HG03521 (cell line): ENCODE measurements at regions not wholly inside any gene's neighbourhood (a gene's known extent, or its start where the extent isn't known, plus 50 kb on each side); places are given as distances from the start of the nearest gene placed in this dataset.
A peak's percentile ranks its signal among the peaks of the same experiment; 100 is the strongest.
"Not testable (repeated sequence)": the region's sequence is repeated elsewhere in the genome, so short reads cannot be mapped to it uniquely, and the experiment has no call there.

Experiments used
- ATAC-seq: cut with Tn5 transposase; IDR thresholded peaks from one replicate; pipeline ENCODE4 v1.9.1; 2021; ENCODE audit warnings: mild to moderate bottlenecking, moderate library complexity; ENCODE audit not compliant: unreplicated experiment

- no peak for ATAC-seq
These were observed 81.9 kb upstream of the HES1 start for GRCh38 chr3:194054016-194054415.

DNA sequence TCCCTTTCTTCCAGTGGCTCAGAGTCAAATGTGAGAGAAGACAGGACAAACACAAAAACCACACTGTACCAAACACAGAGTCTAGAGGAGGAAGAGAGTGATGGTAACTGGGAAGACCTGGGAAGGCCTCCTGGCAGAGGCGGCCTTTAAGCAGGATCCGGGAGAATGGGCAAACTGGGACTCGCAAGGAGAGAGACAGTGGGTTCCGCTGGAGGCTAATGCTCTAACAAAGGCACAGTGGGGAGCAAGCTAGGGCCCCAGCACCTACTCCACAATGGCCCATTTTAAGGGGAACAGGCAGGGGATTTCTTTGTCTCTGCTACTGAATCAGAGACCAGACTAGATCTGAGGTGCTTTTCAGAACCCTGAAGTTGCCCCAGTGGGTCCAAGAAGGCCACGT, 81.4 kb upstream of the HES1 start:
- ATAC-seq: no peak

DNA sequence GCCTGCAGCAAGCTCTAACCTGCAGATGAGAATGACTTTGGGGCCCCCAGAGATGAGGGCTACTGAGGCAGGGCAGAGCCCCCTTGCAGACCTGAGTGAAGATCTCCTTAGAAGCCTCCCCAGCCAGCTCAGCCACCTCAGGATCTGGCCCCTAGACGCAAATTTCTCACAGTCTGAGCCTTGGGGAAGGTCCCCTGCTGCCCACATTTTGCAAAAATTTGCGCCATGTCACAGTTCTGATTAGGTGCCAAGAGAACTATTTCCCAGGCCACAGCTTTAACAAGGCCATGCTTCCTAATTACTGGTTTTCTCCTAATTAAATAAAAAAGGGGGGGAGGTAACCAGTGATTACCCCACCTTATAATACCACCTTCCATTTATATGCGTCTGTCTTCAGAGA, 81.0 kb upstream of the HES1 start:
- no peak for ATAC-seq

GRCh38 chr3:194056323-194056722, 79.6 kb upstream of the HES1 start:
- not testable (repeated sequence) for ATAC-seq

GRCh38 chr3:194056731-194057415, 79.1 kb upstream of the HES1 start:
- ATAC-seq: no peak

DNA sequence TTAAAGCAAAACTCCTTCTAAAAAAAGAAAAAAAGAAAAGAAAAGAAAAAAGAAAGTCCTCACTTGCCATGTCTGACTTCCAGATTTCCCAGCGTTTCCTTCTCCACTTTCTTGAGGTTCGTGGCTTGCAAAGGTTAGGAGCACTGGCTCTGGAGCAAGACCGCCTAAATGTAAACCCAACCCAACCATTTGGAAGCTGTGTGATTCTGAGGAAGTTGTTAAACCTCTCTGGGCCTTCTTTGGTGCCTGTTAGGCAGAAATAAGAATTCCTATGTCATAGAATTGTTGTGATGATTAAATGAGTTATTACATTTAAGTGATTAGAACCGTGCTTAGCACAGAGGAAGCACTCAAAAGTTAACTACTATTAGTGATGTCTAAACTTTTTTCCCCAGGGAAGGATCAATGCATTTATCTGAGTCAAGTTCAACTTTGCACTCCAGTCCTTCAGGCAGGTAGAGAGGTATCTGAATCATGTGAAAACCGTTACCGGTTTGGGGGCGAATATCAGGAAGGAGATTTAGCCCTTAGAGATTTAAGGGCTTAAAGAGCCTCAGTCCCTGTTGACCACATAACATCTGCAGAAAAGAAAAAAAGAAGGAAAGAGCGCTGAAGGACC, 78.3 kb upstream of the HES1 start:
- ATAC-seq: no peak

GRCh38 chr3:194058189-194058571, 77.8 kb upstream of the HES1 start:
- no peak for ATAC-seq

GRCh38 chr3:194058753-194059152, 77.2 kb upstream of the HES1 start:
- no peak for ATAC-seq

GRCh38 chr3:194061421-194062030, 74.4 kb upstream of the HES1 start:
- no peak for ATAC-seq

- ATAC-seq: no peak
These were observed 73.1 kb upstream of the HES1 start for GRCh38 chr3:194062830-194063229.

GRCh38 chr3:194064380-194065332, 71.3 kb upstream of the HES1 start:
- ATAC-seq: no peak

- ATAC-seq: not testable (repeated sequence)
These were observed 68.6 kb upstream of the HES1 start for GRCh38 chr3:194067327-194067726.

GRCh38 chr3:194067949-194068362, 68.0 kb upstream of the HES1 start:
- no peak for ATAC-seq

- no peak for ATAC-seq
These were observed 66.3 kb upstream of the HES1 start for GRCh38 chr3:194069421-194070219.

- ATAC-seq: no peak
These were observed 65.7 kb upstream of the HES1 start for GRCh38 chr3:194070220-194070633.

DNA sequence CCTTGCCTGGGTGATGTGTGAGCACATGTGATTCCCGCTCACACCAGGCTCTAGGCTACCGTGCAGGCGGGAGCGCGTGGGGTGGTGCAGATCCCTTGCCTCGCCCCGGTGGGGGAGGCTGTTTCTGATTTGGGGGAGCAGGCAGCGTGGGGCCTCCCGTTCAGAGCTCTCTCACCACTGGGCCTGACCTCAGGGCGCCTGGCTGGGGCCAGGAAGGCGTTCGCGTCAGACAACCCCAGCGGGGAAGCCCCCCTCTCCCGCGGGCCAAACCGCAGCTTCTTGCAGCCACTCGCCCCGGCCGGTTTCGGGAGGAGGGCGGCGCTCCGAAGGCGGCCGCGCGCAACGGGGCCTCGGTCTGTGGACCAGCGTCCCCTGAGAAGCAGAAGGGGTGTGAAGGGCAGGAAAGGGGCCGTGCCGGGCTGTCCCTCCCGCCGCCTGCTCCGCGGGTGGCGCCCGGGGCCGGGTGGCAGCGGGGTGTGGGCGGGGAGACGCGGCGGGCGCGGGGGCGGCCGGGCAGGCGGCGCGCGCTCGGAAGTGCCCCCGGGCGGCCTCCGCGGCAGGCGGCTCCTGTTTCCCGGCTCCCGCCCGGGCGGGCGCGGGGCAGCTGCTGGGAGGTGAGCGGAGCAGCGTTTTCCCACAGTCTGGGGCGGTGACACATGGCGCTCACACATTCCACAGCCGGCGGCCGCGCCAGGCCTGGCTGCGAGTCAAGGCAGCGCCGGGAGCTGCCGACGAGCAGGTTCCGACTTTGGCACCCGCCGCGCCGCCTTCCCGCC, 65.1 kb upstream of the HES1 start:
- ATAC-seq: peak; percentile 88

- ATAC-seq: no peak
These were observed 63.9 kb upstream of the HES1 start for GRCh38 chr3:194072097-194072428.

- ATAC-seq: no peak
These were observed 63.2 kb upstream of the HES1 start for GRCh38 chr3:194072691-194073279.

DNA sequence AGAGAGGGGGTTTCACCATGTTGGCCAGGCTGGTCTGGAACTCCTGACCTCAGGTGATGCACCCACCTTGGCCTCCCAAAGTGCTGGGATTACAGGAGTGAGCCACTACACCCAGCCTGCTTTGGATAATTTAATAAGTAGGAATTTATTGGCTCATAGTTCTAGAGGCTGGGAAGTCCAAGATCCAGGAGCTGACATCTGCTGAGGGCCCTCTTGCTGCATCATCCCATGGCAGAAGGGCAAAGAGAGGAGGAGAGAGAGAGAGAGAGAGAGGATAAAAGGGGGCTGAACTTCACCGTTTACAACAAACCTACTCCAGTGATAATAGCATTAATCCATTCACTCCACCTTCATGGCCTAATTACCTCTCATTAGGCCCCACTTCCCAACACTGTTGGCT, 62.0 kb upstream of the HES1 start:
- ATAC-seq: no peak
